DND-41 (cell line): ENCODE measurements at regions not wholly inside any gene's neighbourhood (a gene's known extent, or its start where the extent isn't known, plus 50 kb on each side); places are given as distances from the start of the nearest gene placed in this dataset.

Source experiments
- EZH2 ChIP-seq: IDR thresholded peaks from 3 replicates; pipeline ENCODE4 v1.6.1; 2012; ENCODE audit warnings: borderline replicate concordance, low read depth, mild to moderate bottlenecking, moderate library complexity, low read length, inconsistent platforms; ENCODE audit not compliant: severe bottlenecking
- TF ChIP-seq, protein P1 (sequence below): IDR thresholded peaks from 2 replicates; pipeline ENCODE4 v1.5.1; 2012; ENCODE audit warnings: borderline replicate concordance, low read length, moderate library complexity, mild to moderate bottlenecking; ENCODE audit not compliant: poor library complexity, severe bottlenecking; ENCODE audit errors: extremely low read depth

DNA sequence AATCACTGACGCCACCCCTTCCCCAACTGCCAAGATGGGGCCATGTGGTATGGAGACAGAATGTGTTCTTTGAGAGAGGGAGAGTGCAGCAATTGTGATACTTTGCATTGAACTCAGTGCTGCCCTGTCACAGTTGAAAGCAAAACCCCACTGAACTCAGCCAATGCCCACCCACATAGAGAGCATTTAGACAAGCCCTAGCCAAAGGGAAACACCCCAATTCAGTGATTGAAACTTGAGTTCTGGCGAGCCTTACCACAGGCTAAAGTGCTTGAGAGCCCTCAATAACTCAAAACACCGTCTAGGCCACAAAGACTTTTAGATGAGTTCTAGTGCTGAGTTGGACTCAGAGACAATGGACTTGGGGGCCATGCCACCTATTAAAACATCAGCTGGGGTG is 751.9 kb upstream of the POT1 start:
- TF ChIP-seq, protein P1, sequence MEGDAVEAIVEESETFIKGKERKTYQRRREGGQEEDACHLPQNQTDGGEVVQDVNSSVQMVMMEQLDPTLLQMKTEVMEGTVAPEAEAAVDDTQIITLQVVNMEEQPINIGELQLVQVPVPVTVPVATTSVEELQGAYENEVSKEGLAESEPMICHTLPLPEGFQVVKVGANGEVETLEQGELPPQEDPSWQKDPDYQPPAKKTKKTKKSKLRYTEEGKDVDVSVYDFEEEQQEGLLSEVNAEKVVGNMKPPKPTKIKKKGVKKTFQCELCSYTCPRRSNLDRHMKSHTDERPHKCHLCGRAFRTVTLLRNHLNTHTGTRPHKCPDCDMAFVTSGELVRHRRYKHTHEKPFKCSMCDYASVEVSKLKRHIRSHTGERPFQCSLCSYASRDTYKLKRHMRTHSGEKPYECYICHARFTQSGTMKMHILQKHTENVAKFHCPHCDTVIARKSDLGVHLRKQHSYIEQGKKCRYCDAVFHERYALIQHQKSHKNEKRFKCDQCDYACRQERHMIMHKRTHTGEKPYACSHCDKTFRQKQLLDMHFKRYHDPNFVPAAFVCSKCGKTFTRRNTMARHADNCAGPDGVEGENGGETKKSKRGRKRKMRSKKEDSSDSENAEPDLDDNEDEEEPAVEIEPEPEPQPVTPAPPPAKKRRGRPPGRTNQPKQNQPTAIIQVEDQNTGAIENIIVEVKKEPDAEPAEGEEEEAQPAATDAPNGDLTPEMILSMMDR: no peak
- TF ChIP-seq EZH2: no peak
